Gastroesophageal sphincter (tissue), 3 donors: ENCODE measurements at regions not wholly inside any gene's neighbourhood (a gene's known extent, or its start where the extent isn't known, plus 50 kb on each side); places are given as distances from the start of the nearest gene placed in this dataset.

Experiments used
- CTCF ChIP-seq, 4 experiments: fragments of 200-600 bp in 2 of 4; fragments of 450-650 bp in 2 of 4; sonication (generic) in 1 of 4; IDR thresholded peaks; one replicate each; pipeline ENCODE4 v1.5.1; 2017 to 2019; ENCODE audit warnings: antibody characterized with exemption in 4 of 4, mild to moderate bottlenecking in 2 of 4, moderate library complexity in 2 of 4
- POLR2A ChIP-seq, 2 donors: fragments of 450-650 bp; IDR thresholded peaks; one replicate each; pipeline ENCODE4 v1.6.1; 2017; ENCODE audit warnings: antibody characterized with exemption in 2 of 2, mild to moderate bottlenecking in 2 of 2, moderate library complexity in 1 of 2
- POLR2AphosphoS5 ChIP-seq: sonication (generic); formaldehyde crosslinking; IDR thresholded peaks from one replicate; pipeline ENCODE4 v1.6.1; 2017; ENCODE audit warnings: antibody characterized with exemption

- TF ChIP-seq CTCF (IDR thresholded peaks at IDR 0.05) = no peak
- no peak for TF ChIP-seq POLR2A (IDR thresholded peaks at IDR 0.05)
- TF ChIP-seq POLR2AphosphoS5 = no peak
Measured at GRCh38 chr5:163888366-163888765, 382.9 kb downstream of the MAT2B start.
